ENCODE measurements at regions not wholly inside any gene's neighbourhood (a gene's known extent, or its start where the extent isn't known, plus 50 kb on each side); places are given as distances from the start of the nearest gene placed in this dataset.

GRCh38 chr2:19774805-19775176, 127.0 kb downstream of the TTC32 start:
- TF ChIP-seq CTCF (IDR thresholded peaks at IDR 0.05) (no peak), POLR2AphosphoS5 (IDR thresholded peaks at IDR 0.05; ENCODE audit: low read depth, low read length) (no peak), TCF7L2 (IDR thresholded peaks at IDR 0.05; ENCODE audit: low read depth, low read length) (no peak), SIN3A (IDR thresholded peaks at IDR 0.05; ENCODE audit: borderline replicate concordance, insufficient read depth, low read depth, low read length) (no peak)
- TF ChIP-seq, protein P1, sequence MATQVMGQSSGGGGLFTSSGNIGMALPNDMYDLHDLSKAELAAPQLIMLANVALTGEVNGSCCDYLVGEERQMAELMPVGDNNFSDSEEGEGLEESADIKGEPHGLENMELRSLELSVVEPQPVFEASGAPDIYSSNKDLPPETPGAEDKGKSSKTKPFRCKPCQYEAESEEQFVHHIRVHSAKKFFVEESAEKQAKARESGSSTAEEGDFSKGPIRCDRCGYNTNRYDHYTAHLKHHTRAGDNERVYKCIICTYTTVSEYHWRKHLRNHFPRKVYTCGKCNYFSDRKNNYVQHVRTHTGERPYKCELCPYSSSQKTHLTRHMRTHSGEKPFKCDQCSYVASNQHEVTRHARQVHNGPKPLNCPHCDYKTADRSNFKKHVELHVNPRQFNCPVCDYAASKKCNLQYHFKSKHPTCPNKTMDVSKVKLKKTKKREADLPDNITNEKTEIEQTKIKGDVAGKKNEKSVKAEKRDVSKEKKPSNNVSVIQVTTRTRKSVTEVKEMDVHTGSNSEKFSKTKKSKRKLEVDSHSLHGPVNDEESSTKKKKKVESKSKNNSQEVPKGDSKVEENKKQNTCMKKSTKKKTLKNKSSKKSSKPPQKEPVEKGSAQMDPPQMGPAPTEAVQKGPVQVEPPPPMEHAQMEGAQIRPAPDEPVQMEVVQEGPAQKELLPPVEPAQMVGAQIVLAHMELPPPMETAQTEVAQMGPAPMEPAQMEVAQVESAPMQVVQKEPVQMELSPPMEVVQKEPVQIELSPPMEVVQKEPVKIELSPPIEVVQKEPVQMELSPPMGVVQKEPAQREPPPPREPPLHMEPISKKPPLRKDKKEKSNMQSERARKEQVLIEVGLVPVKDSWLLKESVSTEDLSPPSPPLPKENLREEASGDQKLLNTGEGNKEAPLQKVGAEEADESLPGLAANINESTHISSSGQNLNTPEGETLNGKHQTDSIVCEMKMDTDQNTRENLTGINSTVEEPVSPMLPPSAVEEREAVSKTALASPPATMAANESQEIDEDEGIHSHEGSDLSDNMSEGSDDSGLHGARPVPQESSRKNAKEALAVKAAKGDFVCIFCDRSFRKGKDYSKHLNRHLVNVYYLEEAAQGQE (IDR thresholded peaks at IDR 0.05; ENCODE audit: insufficient read depth in 1 of 2, low read depth in 2 of 2, low read length in 1 of 2) = no peak
